Fibroblast of pulmonary artery (primary cell): ENCODE measurements at regions not wholly inside any gene's neighbourhood (a gene's known extent, or its start where the extent isn't known, plus 50 kb on each side); places are given as distances from the start of the nearest gene placed in this dataset.

Experiments
- DNase-seq: peaks from one replicate; pipeline ENCODE4 v3.0.0-alpha.2; 2010; ENCODE audit warnings: low read depth
- H3K4me3 ChIP-seq: replicated peaks from 2 replicates; pipeline ENCODE4 v1.5.1; 2011; ENCODE audit warnings: low read depth, mild to moderate bottlenecking, control low read depth, low read length, moderate library complexity
- CTCF ChIP-seq: IDR thresholded peaks from 2 replicates; pipeline ENCODE4 v1.5.1; 2011; ENCODE audit warnings: mild to moderate bottlenecking, control low read depth, low read length, inconsistent platforms; ENCODE audit errors: missing control alignments

GRCh38 chr1:82464362-82465001 lies 663.7 kb downstream of the ADGRL2 start:
- no peak for TF ChIP-seq CTCF
- H3K4me3 ChIP-seq = no peak overlapping the region
- peak; percentile 17 for DNase-seq

GRCh38 chr1:82463951-82464350 lies 663.2 kb downstream of the ADGRL2 start:
- DNase-seq = no peak
- no peak overlapping the region for H3K4me3 ChIP-seq
- TF ChIP-seq CTCF = no peak

- H3K4me3 ChIP-seq = no peak overlapping the region
- no peak for DNase-seq
- no peak for TF ChIP-seq CTCF
These were observed 661.6 kb downstream of the ADGRL2 start for GRCh38 chr1:82462366-82462765.

GRCh38 chr1:82455342-82455741 lies 654.6 kb downstream of the ADGRL2 start:
- no peak for DNase-seq
- no peak overlapping the region for H3K4me3 ChIP-seq
- TF ChIP-seq CTCF = no peak

- H3K4me3 ChIP-seq = no peak overlapping the region
- DNase-seq = no peak
- TF ChIP-seq CTCF = no peak
These were observed 653.7 kb downstream of the ADGRL2 start for GRCh38 chr1:82454431-82454830.

- TF ChIP-seq CTCF = no peak
- H3K4me3 ChIP-seq = no peak overlapping the region
- no peak for DNase-seq
These were observed 652.9 kb downstream of the ADGRL2 start for GRCh38 chr1:82453511-82454185.

- TF ChIP-seq CTCF = no peak
- no peak for DNase-seq
- H3K4me3 ChIP-seq = no peak overlapping the region
These were observed 651.4 kb downstream of the ADGRL2 start for GRCh38 chr1:82452096-82452495.
